DOHH2 (cell line): ENCODE measurements at regions not wholly inside any gene's neighbourhood (a gene's known extent, or its start where the extent isn't known, plus 50 kb on each side); places are given as distances from the start of the nearest gene placed in this dataset.

Experiments used
- H3F3A ChIP-seq: fragments of 200-600 bp; sonication (generic), shearing (Covaris generic); 2 replicates; pipeline ENCODE4 v1.6.0; 2016; ENCODE audit warnings: antibody characterized with exemption, mild to moderate bottlenecking; ENCODE audit not compliant: control insufficient read depth, insufficient read depth
- H3K27ac ChIP-seq: fragments of 200-600 bp; sonication (generic); 2 replicates; pipeline ENCODE4 v1.5.1; 2014; ENCODE audit warnings: low read depth, mild to moderate bottlenecking, low read length, moderate library complexity
- H3K27me3 ChIP-seq: fragments of 200-600 bp; sonication (generic); 2 replicates; pipeline ENCODE4 v1.6.1; 2014; ENCODE audit warnings: mild to moderate bottlenecking, low read length, mixed read lengths; ENCODE audit not compliant: control insufficient read depth
- H3K36me3 ChIP-seq: fragments of 200-600 bp; sonication (generic); 2 replicates; pipeline ENCODE4 v1.6.1; 2014; ENCODE audit warnings: mild to moderate bottlenecking, low read length, moderate library complexity, mixed read lengths; ENCODE audit not compliant: control insufficient read depth
- H3K4me1 ChIP-seq: fragments of 200-600 bp; sonication (generic); 2 replicates; pipeline ENCODE4 v1.6.1; 2014; ENCODE audit warnings: mild to moderate bottlenecking, low read length, mixed read lengths; ENCODE audit not compliant: control insufficient read depth
- H3K4me2 ChIP-seq: fragments of 200-600 bp; sonication (generic); 2 replicates; pipeline ENCODE4 v1.6.0; 2014; ENCODE audit warnings: mild to moderate bottlenecking, low read length, moderate library complexity
- H3K4me3 ChIP-seq: fragments of 200-600 bp; sonication (generic); 2 replicates; pipeline ENCODE4 v1.5.1; 2014; ENCODE audit warnings: mild to moderate bottlenecking, low read length, mixed read lengths
- H3K79me2 ChIP-seq: fragments of 200-600 bp; sonication (generic); 2 replicates; pipeline ENCODE4 v1.6.1; 2014; ENCODE audit warnings: mild to moderate bottlenecking, low read length, mixed read lengths; ENCODE audit not compliant: control insufficient read depth
- H3K9me2 ChIP-seq: fragments of 200-600 bp; sonication (generic); replicated peaks from 2 replicates; pipeline ENCODE4 v1.6.1; 2014; ENCODE audit warnings: mild to moderate bottlenecking, low read length, mixed read lengths; ENCODE audit not compliant: control insufficient read depth
- H3K9me3 ChIP-seq: fragments of 200-600 bp; sonication (generic); 2 replicates; pipeline ENCODE4 v1.6.1; 2014; ENCODE audit warnings: antibody characterized with exemption, low read length, mixed read lengths; ENCODE audit not compliant: control insufficient read depth, insufficient read depth
- H4K20me1 ChIP-seq: fragments of 200-600 bp; sonication (generic); 2 replicates; pipeline ENCODE4 v1.6.0; 2014; ENCODE audit warnings: low read depth, mild to moderate bottlenecking, antibody characterized with exemption, low read length, moderate library complexity; ENCODE audit not compliant: control insufficient read depth, insufficient read depth
- EZH2phosphoT487 ChIP-seq: fragments of 200-600 bp; sonication (generic); IDR thresholded peaks from 2 replicates; pipeline ENCODE4 v1.6.1; 2017; ENCODE audit warnings: borderline replicate concordance, mild to moderate bottlenecking, antibody characterized with exemption, low read length, moderate library complexity, mixed read lengths
- TF ChIP-seq, protein P1 (sequence below): fragments of 200-600 bp; sonication (generic); IDR thresholded peaks from one replicate; pipeline ENCODE4 v1.5.1; 2014; ENCODE audit warnings: antibody characterized with exemption, mild to moderate bottlenecking, low read depth, low read length; ENCODE audit not compliant: poor library complexity, severe bottlenecking

DNA sequence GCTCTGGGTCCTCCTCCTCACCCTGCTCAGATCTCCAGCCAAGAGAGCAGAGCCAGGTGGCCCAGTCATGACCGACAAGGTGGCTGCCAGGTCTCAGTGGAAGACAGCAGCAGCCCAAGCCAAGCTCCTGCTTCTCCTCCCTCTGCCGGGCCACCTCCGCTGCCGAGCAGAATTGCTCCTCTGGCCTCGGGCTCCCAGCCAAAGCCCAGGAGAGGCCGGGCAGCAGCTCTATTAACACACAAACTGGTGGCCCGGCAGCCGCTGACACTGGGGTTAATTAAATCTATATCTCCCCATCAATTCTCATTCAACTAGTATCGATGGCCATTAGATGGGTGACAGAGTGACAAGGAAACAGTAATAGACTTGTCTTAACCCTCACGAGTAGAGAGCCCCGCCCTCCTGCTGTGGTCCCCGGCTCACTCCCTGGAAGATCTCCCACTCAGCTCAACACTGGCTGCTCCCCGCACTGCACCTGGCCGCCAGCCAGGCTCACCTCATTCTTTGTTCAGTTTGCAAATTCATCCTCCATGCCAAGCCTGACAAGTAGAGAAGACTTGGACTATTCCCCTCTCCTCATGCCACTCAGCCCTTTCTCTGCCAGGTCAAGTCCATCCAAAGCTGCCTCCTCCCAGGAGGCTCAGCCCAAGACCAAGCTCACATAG, 74.1 kb upstream of the UNC5B start:
- Histone ChIP-seq H3K4me3 (no peak overlapping the region), H3K9me2 (no peaks in the 10 kb centered on the region), H3K9me3 (no peaks in the 10 kb centered on the region), H4K20me1 (no peaks in the 10 kb centered on the region), H3K36me3 (no peaks in the 10 kb centered on the region), H3K79me2 (no peaks in the 10 kb centered on the region), H3K27me3 (peaks cover 3% of the 10 kb centered on the region; the same call in 1 of the 2 replicates), H3F3A (no peaks in the 10 kb centered on the region), H3K4me2 (no peak overlapping the region), H3K4me1 (no peaks in the 10 kb centered on the region), H3K27ac (no peak overlapping the region)
- TF ChIP-seq EZH2phosphoT487: no peak
- TF ChIP-seq, protein P1, sequence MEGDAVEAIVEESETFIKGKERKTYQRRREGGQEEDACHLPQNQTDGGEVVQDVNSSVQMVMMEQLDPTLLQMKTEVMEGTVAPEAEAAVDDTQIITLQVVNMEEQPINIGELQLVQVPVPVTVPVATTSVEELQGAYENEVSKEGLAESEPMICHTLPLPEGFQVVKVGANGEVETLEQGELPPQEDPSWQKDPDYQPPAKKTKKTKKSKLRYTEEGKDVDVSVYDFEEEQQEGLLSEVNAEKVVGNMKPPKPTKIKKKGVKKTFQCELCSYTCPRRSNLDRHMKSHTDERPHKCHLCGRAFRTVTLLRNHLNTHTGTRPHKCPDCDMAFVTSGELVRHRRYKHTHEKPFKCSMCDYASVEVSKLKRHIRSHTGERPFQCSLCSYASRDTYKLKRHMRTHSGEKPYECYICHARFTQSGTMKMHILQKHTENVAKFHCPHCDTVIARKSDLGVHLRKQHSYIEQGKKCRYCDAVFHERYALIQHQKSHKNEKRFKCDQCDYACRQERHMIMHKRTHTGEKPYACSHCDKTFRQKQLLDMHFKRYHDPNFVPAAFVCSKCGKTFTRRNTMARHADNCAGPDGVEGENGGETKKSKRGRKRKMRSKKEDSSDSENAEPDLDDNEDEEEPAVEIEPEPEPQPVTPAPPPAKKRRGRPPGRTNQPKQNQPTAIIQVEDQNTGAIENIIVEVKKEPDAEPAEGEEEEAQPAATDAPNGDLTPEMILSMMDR: no peak

DNA sequence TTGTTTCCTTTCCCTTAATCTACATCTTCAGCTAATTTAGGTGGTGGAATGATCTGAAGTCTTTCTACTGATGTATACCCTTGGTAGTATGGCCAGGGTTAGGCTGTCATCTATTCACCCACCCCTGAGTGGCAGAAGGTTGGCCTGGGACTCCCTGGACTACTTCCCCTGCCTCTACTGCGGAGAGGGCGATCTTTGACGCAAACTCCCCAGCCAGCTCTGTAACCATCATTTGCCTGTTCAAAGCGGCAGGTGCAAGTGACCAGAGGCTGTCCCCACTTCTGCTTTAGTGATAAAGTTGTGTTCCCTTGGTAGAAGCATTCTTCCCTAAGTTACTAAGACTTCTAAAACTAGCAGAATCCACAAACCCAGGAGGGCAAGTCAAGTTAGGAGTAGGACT, 70.8 kb upstream of the UNC5B start:
- Histone ChIP-seq H3K9me3 (no peaks in the 10 kb centered on the region), H3F3A (no peaks in the 10 kb centered on the region), H3K27ac (no peak overlapping the region), H4K20me1 (no peaks in the 10 kb centered on the region), H3K79me2 (no peaks in the 10 kb centered on the region), H3K27me3 (peaks cover 3% of the 10 kb centered on the region; the same call in 1 of the 2 replicates), H3K9me2 (no peaks in the 10 kb centered on the region), H3K36me3 (no peaks in the 10 kb centered on the region), H3K4me1 (no peaks in the 10 kb centered on the region), H3K4me3 (no peak overlapping the region), H3K4me2 (no peak overlapping the region)
- TF ChIP-seq, protein P1: no peak
- TF ChIP-seq EZH2phosphoT487: no peak

DNA sequence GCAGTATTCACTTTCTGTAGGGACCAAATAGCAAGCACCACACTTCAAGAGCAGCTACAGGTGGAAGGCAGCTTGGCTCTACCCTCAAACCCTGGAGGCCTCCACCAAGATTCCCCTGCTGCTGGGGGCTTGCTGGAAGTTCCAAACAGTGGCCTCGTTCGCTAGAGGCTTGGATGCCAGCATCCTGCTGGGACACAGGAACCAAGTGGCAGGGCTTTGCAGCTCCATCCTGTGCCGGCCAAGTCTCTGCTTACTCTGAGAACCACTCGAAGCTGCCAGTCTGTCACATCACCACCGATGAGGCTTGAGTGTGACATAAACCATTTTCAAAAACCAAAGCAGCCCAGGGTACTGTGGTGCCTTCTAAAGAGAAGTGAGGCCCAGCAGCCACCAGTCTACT, 69.2 kb upstream of the UNC5B start:
- no peak for TF ChIP-seq EZH2phosphoT487
- TF ChIP-seq, protein P1: no peak
- no peaks in the 10 kb centered on the region for H3K9me2 ChIP-seq
- no peaks in the 10 kb centered on the region for H4K20me1 ChIP-seq
- H3K4me2 ChIP-seq: no peak overlapping the region
- no peaks in the 10 kb centered on the region for H3K79me2 ChIP-seq
- H3K27me3 ChIP-seq: peaks cover 3% of the 10 kb centered on the region
- H3F3A ChIP-seq: no peaks in the 10 kb centered on the region
- no peaks in the 10 kb centered on the region for H3K4me1 ChIP-seq
- no peaks in the 10 kb centered on the region for H3K36me3 ChIP-seq
- H3K4me3 ChIP-seq: no peak overlapping the region
- H3K9me3 ChIP-seq: no peaks in the 10 kb centered on the region
- H3K27ac ChIP-seq: no peak overlapping the region
